ENCODE measurements at regions not wholly inside any gene's neighbourhood (a gene's known extent, or its start where the extent isn't known, plus 50 kb on each side); places are given as distances from the start of the nearest gene placed in this dataset.

GRCh38 chr16:66295213-66295612, 71.3 kb upstream of the CDH5 start:
- TF ChIP-seq SP1 (IDR thresholded peaks at IDR 0.05) (no peak), ZNF384 (IDR thresholded peaks at IDR 0.05) (no peak), FOXM1 (IDR thresholded peaks at IDR 0.05; ENCODE audit: borderline replicate concordance) (no peak), ARNT (IDR thresholded peaks at IDR 0.05) (no peak), HDGF (IDR thresholded peaks at IDR 0.05; ENCODE audit: borderline replicate concordance) (no peak), FOXA1 (IDR thresholded peaks at IDR 0.05) (no peak), L3MBTL2 (conservative IDR thresholded peaks at IDR 0.05) (no peak), BHLHE40 (IDR thresholded peaks at IDR 0.05; ENCODE audit: borderline replicate concordance) (no peak), FOXK2 (IDR thresholded peaks at IDR 0.05) (no peak), NFRKB (IDR thresholded peaks at IDR 0.05) (no peak)
- TF ChIP-seq, protein P1, sequence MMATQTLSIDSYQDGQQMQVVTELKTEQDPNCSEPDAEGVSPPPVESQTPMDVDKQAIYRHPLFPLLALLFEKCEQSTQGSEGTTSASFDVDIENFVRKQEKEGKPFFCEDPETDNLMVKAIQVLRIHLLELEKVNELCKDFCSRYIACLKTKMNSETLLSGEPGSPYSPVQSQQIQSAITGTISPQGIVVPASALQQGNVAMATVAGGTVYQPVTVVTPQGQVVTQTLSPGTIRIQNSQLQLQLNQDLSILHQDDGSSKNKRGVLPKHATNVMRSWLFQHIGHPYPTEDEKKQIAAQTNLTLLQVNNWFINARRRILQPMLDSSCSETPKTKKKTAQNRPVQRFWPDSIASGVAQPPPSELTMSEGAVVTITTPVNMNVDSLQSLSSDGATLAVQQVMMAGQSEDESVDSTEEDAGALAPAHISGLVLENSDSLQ (IDR thresholded peaks at IDR 0.05), result no peak

All from HEK293T (cell line).